ENCODE measurements at regions not wholly inside any gene's neighbourhood (a gene's known extent, or its start where the extent isn't known, plus 50 kb on each side); places are given as distances from the start of the nearest gene placed in this dataset.

GRCh38 chr9:109831998-109832658 is 52.1 kb downstream of the PALM2AKAP2 start:
- no peak for TF ChIP-seq POLR2A (IDR thresholded peaks at IDR 0.05)
- no peak for TF ChIP-seq CTCF (IDR thresholded peaks at IDR 0.05)
- TF ChIP-seq EP300 (IDR thresholded peaks at IDR 0.05) = no peak
